ENCODE measurements at regions not wholly inside any gene's neighbourhood (a gene's known extent, or its start where the extent isn't known, plus 50 kb on each side); places are given as distances from the start of the nearest gene placed in this dataset.

DNA sequence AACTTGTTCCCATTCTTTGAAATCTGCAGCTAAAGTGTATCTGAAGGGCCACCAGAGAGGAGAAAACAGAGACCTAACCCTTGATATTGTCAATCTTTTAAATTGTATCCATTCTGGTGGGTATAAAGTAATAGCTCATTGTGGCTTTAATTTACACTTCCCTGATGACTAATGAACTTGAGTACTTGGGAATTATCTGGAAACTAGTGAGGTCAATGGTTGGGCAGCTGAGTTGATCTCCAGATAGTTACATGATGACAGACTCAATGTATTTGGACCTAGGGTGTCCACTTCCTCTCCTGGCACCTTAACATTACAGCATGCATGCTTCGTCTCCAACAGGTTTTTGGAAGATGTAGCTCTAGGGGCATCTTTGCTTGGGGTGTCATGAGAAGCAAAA is 195.2 kb downstream of the PDCD6IP start:
- no peak for DNase-seq (ENCODE audit: low read depth)
- H3K4me3 ChIP-seq (ENCODE audit: low read depth, low read length) = no peak overlapping the region
- TF ChIP-seq, protein P1, sequence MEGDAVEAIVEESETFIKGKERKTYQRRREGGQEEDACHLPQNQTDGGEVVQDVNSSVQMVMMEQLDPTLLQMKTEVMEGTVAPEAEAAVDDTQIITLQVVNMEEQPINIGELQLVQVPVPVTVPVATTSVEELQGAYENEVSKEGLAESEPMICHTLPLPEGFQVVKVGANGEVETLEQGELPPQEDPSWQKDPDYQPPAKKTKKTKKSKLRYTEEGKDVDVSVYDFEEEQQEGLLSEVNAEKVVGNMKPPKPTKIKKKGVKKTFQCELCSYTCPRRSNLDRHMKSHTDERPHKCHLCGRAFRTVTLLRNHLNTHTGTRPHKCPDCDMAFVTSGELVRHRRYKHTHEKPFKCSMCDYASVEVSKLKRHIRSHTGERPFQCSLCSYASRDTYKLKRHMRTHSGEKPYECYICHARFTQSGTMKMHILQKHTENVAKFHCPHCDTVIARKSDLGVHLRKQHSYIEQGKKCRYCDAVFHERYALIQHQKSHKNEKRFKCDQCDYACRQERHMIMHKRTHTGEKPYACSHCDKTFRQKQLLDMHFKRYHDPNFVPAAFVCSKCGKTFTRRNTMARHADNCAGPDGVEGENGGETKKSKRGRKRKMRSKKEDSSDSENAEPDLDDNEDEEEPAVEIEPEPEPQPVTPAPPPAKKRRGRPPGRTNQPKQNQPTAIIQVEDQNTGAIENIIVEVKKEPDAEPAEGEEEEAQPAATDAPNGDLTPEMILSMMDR (IDR thresholded peaks at IDR 0.05; ENCODE audit: insufficient read depth, low read length) = no peak

DNA sequence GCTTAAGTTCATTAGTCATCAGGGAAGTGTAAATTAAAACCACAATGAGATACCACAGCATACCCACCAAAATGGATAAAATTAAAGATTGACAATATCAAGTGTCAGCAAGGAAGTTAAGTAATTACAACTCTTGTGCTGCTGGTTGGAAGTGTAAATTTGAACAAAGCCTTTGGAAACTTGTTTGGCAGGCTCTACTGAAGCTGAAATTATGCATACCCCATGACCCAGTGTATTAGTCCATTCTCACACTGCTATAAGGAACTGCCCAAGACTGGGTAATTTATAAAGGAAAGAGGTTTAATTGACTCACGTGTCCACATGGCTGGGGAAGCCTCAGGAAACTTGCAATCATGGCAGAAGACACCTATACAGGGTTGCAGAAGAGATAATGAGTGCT is 196.1 kb downstream of the PDCD6IP start:
- TF ChIP-seq, protein P1 (IDR thresholded peaks at IDR 0.05; ENCODE audit: insufficient read depth, low read length) = no peak
- H3K4me3 ChIP-seq (ENCODE audit: low read depth, low read length) = no peak overlapping the region
- no peak for DNase-seq (ENCODE audit: low read depth)

DNA sequence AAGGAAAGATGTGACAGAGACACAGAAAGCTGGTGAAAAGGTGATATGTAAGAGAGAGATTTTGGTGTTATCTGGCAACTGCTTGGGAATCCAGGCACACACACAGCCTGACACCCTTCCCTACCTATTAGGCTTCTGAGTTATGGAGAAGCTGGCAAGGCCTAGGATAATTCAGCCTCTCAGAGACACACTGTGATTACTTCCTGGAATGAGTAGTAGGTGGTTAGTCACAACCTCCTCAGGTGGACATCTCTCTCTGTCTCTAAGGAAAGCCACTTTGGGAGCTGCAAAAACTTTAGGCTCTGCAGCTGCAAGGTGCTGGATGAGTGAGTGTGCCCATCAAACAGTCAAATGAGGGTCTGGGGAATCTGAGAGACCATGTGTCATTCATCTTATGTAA is 201.9 kb downstream of the PDCD6IP start:
- TF ChIP-seq, protein P1 (IDR thresholded peaks at IDR 0.05; ENCODE audit: insufficient read depth, low read length) = no peak
- no peak overlapping the region for H3K4me3 ChIP-seq (ENCODE audit: low read depth, low read length)
- DNase-seq (ENCODE audit: low read depth) = no peak

DNA sequence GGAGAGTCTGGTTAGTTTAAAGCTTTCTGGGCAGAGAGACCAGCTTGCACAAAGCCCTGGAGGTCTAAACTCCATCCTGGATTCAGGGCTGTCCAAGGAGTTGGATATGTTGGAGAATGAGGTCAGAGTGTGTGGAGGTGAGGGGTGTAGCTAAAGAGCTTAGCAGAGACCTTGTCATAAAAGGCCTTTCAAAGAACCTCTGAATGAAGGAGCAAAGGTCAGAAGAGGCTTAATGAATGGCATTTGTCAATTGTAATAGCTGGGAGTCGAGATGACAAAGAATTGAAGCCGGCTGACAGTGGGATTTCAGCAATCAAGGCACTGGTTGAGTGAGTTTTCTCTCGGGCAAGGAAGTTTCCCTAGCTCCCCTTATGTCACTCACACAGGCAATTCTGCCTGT is 202.6 kb downstream of the PDCD6IP start:
- DNase-seq (ENCODE audit: low read depth) = no peak
- H3K4me3 ChIP-seq (ENCODE audit: low read depth, low read length) = no peak overlapping the region
- TF ChIP-seq, protein P1 (IDR thresholded peaks at IDR 0.05; ENCODE audit: insufficient read depth, low read length) = no peak

DNA sequence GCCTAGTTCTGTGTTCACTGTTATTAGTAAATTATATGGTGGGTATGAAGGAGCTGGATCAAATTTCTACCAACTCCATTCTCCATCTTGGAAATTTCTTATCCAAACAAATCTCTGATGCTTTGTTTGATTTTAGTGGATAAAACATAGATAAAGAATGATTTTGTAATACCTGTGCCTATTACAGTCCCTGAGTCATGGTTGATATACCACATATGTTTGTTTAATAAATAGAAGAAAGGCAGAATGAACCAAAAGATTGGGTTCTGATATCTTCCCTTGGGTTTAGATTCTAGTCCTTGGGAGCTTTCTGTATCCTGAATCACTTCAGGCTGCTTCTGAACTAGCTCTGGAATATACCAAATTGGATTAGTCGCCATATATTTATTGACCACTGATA is 203.6 kb downstream of the PDCD6IP start:
- H3K4me3 ChIP-seq (ENCODE audit: low read depth, low read length) = no peak overlapping the region
- DNase-seq (ENCODE audit: low read depth) = peak; percentile 32
- TF ChIP-seq, protein P1 (IDR thresholded peaks at IDR 0.05; ENCODE audit: insufficient read depth, low read length) = no peak

DNA sequence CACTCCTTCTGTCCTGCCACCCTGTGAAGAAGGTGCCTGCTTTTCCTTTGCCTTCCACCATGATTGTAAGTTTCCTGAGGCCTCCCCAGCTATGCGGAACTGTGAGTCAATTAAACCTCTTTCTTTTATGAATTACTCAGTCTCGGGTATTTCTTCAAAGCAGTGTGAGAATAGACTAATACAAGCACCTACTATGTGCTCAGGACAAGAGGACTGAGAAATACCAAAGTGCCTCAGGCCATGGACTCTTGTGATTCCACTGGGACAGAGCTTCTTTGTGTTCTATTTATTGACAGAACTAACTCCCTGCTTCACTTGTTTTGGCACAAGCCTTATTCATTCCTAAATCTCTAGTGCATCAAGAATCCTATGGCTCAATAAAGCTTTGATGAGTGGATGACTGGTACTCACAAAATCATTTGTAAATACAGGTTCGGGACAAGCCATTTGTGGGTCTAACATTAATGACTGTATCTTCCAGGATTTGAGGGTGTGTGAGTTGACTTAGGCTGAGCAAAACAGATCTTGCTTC is 204.2 kb downstream of the PDCD6IP start:
- TF ChIP-seq, protein P1 (IDR thresholded peaks at IDR 0.05; ENCODE audit: insufficient read depth, low read length) = no peak
- no peak overlapping the region for H3K4me3 ChIP-seq (ENCODE audit: low read depth, low read length)
- DNase-seq (ENCODE audit: low read depth) = no peak

DNA sequence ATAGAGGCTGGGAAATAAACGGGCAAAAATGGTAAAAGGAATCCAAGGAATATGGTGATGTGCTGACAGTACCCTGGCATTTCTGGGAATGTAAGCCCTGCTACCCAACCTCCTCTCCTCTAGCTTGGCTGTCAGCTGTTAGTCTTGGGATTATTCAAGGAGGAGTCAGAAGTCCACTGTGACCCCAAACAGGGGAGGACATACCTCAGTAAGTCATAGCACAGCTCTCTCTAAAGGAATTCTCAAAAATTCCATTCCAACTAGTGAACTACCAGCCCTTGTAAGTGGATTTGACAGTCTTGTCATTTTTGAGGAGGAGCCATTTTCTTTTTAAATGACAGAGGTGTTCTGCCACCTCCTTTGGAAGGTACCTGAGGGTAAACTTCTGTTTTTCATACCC is 207.5 kb downstream of the PDCD6IP start:
- DNase-seq (ENCODE audit: low read depth) = peak; percentile 39
- H3K4me3 ChIP-seq (ENCODE audit: low read depth, low read length) = no peak overlapping the region
- TF ChIP-seq, protein P1 (IDR thresholded peaks at IDR 0.05; ENCODE audit: insufficient read depth, low read length) = no peak
